SK-N-SH (cell line): ENCODE measurements at regions not wholly inside any gene's neighbourhood (a gene's known extent, or its start where the extent isn't known, plus 50 kb on each side); places are given as distances from the start of the nearest gene placed in this dataset.

Experiments
- CTCF ChIA-PET: fragments of 300-600, 350-600 bp; formaldehyde crosslinking; extraction: SDS; loops from one replicate; lab custom pipeline; 2021; lab: Yijun Ruan, JAX
- POLR2A ChIA-PET: fragments of 350-600 bp; sonication (Branson Sonifier 250); formaldehyde crosslinking; extraction: SDS; loops from one replicate; lab custom pipeline; 2020; ENCODE audit warnings: antibody characterized with exemption, inconsistent platforms; lab: Yijun Ruan, JAX
- DNase-seq: peaks from one replicate; pipeline ENCODE4 v3.0.0; 2012
- H2AFZ ChIP-seq: fragments of 200-600 bp; sonication (generic); 2 replicates; pipeline ENCODE4 v1.8.1; 2016; ENCODE audit warnings: antibody characterized with exemption, mild to moderate bottlenecking, low read depth
- H3F3A ChIP-seq: fragments of 200-600 bp; sonication (generic); replicated peaks from 2 replicates; pipeline ENCODE3; 2016; ENCODE audit warnings: antibody characterized with exemption, mild to moderate bottlenecking; ENCODE audit not compliant: insufficient read depth
- H3K27ac ChIP-seq, 2 experiments: fragments of 200-500 bp in 1 of 2; fragments of 200-600 bp in 1 of 2; sonication (Bioruptor generic) in 1 of 2; sonication (generic), shearing (Covaris generic) in 1 of 2; 2 replicates each; pipeline versions ENCODE4 v1.5.1 to v1.6.1; 2014 to 2016; ENCODE audit warnings: low read depth in 2 of 2, inconsistent platforms in 1 of 2, low read length in 1 of 2, mild to moderate bottlenecking in 1 of 2, mixed read lengths in 1 of 2
- H3K27me3 ChIP-seq: fragments of 200-600 bp; sonication (generic), shearing (Covaris generic); 2 replicates; pipeline ENCODE4 v1.6.1; 2016; ENCODE audit warnings: mixed run types; ENCODE audit not compliant: insufficient read depth
- H3K36me3 ChIP-seq, 2 experiments: fragments of 200-500 bp in 1 of 2; fragments of 200-600 bp in 1 of 2; sonication (Bioruptor generic) in 1 of 2; sonication (generic) in 1 of 2; replicated peaks in 1 of 2; 2 replicates each; pipeline versions ENCODE3 to v1.5.1; 2014 to 2016; ENCODE audit warnings: low read length in 1 of 2, mild to moderate bottlenecking in 1 of 2; ENCODE audit not compliant: insufficient read depth in 2 of 2, control insufficient read depth in 1 of 2
- H3K4me1 ChIP-seq, 2 experiments: fragments of 200-500 bp in 1 of 2; fragments of 200-600 bp in 1 of 2; sonication (Bioruptor generic) in 1 of 2; sonication (generic), shearing (Covaris generic) in 1 of 2; 2 replicates each; pipeline versions ENCODE4 v1.5.1 to v1.6.1; 2014 to 2016; ENCODE audit warnings: low read depth in 1 of 2, low read length in 1 of 2, mixed run types in 1 of 2; ENCODE audit not compliant: insufficient read depth in 2 of 2, control insufficient read depth in 1 of 2
- H3K4me2 ChIP-seq: fragments of 200-600 bp; sonication (generic), shearing (Covaris generic); 2 replicates; pipeline ENCODE4 v1.6.1; 2017; ENCODE audit warnings: mixed run types
- H3K4me3 ChIP-seq, 2 experiments: fragments of 200-500 bp in 1 of 2; fragments of 200-600 bp in 1 of 2; sonication (Bioruptor generic) in 1 of 2; sonication (generic), shearing (Covaris generic) in 1 of 2; 2 replicates each; pipeline versions ENCODE4 v1.5.1 to v1.8.1; 2014 to 2016; ENCODE audit warnings: low read depth in 2 of 2, inconsistent platforms in 1 of 2, low read length in 1 of 2, mild to moderate bottlenecking in 1 of 2, mixed read lengths in 1 of 2, moderate library complexity in 1 of 2
- H3K79me2 ChIP-seq: fragments of 200-600 bp; sonication (generic); 2 replicates; pipeline ENCODE4 v1.8.1; 2017; ENCODE audit warnings: mild to moderate bottlenecking; ENCODE audit not compliant: insufficient read depth
- H3K9ac ChIP-seq: fragments of 200-600 bp; sonication (generic); 2 replicates; pipeline ENCODE4 v1.6.1; 2017; ENCODE audit warnings: mixed run types
- H3K9me2 ChIP-seq: fragments of 200-600 bp; sonication (generic); 2 replicates; pipeline ENCODE4 v1.6.1; 2017; ENCODE audit warnings: mixed run types
- H3K9me3 ChIP-seq: fragments of 200-600 bp; sonication (generic); 2 replicates; pipeline ENCODE4 v1.6.1; 2017; ENCODE audit warnings: mixed run types, mild to moderate bottlenecking, moderate library complexity
- H4K20me1 ChIP-seq: fragments of 200-600 bp; sonication (generic); 2 replicates; pipeline ENCODE4 v1.6.1; 2017; ENCODE audit warnings: mild to moderate bottlenecking, mixed run types; ENCODE audit not compliant: insufficient read depth
- CHD2 ChIP-seq: fragments of 150-350 bp; IDR thresholded peaks from 2 replicates; pipeline ENCODE4 v1.6.1; 2018; ENCODE audit warnings: low read length; ENCODE audit not compliant: partially characterized antibody
- EP300 ChIP-seq, 2 experiments: IDR thresholded peaks; 2 replicates each; pipeline versions ENCODE4 v1.4.0 to v1.6.1; 2012; ENCODE audit warnings: borderline replicate concordance in 1 of 2, low read depth in 1 of 2, low read length in 1 of 2
- EZH2phosphoT487 ChIP-seq: fragments of 200-600 bp; sonication (generic); IDR thresholded peaks from 2 replicates; pipeline ENCODE4 v1.6.1; 2017; ENCODE audit warnings: low read depth, mixed run types, mild to moderate bottlenecking, antibody characterized with exemption, moderate library complexity, borderline replicate concordance
- GABPA ChIP-seq: IDR thresholded peaks from 2 replicates; pipeline ENCODE4 v1.4.0; 2012; ENCODE audit warnings: low read depth, mild to moderate bottlenecking
- GATA2 ChIP-seq: sonication (generic); formaldehyde crosslinking; IDR thresholded peaks from 2 replicates; pipeline ENCODE4 v1.5.0; 2020; ENCODE audit warnings: mild to moderate bottlenecking, missing genetic modification reagents
- MXI1 ChIP-seq: IDR thresholded peaks from 2 replicates; pipeline ENCODE4 v1.6.1; 2012; ENCODE audit warnings: mild to moderate bottlenecking, low read depth, low read length, improper control_type of control experiment
- NFIC ChIP-seq: IDR thresholded peaks from 2 replicates; pipeline ENCODE4 v1.4.0; 2012; ENCODE audit warnings: borderline replicate concordance
- NRF1 ChIP-seq: IDR thresholded peaks from 2 replicates; pipeline ENCODE4 v1.6.1; 2012; ENCODE audit warnings: low read depth, mild to moderate bottlenecking, low read length
- RAD21 ChIP-seq: IDR thresholded peaks from 2 replicates; pipeline ENCODE4 v1.6.1; 2012; ENCODE audit warnings: mild to moderate bottlenecking, low read length
- RCOR1 ChIP-seq: fragments of 150-350 bp; IDR thresholded peaks from 2 replicates; pipeline ENCODE4 v1.6.1; 2017; ENCODE audit warnings: antibody characterized with exemption, low read length
- RFX5 ChIP-seq: IDR thresholded peaks from 2 replicates; pipeline ENCODE4 v1.6.1; 2012; ENCODE audit warnings: mild to moderate bottlenecking, improper control_type of control experiment, low read length
- SMC3 ChIP-seq: IDR thresholded peaks from 2 replicates; pipeline ENCODE4 v1.6.1; 2012; ENCODE audit warnings: low read depth, low read length, improper control_type of control experiment
- YY1 ChIP-seq: IDR thresholded peaks from 2 replicates; pipeline ENCODE4 v1.4.0; 2012; ENCODE audit warnings: low read depth, mild to moderate bottlenecking
- WGBS: methylation state at CpG from one replicate; pipeline ENCODE4 v1.1.6; 2017; ENCODE audit warnings: low lambda C conversion rate; 5-methylcytosine and 5-hydroxymethylcytosine counted together
- TF ChIP-seq, protein P1 (sequence below): fragments of 150-350 bp; IDR thresholded peaks from 2 replicates; pipeline ENCODE4 v1.6.1; 2017; ENCODE audit warnings: antibody characterized with exemption, low read length, low read depth, borderline replicate concordance
- TF ChIP-seq, protein P2 (sequence below): IDR thresholded peaks from 2 replicates; pipeline ENCODE4 v1.6.1; 2012; ENCODE audit warnings: mild to moderate bottlenecking, low read depth, low read length, moderate library complexity
- TF ChIP-seq, protein P3 (sequence below): fragments of 200-600 bp; sonication (generic); IDR thresholded peaks from 2 replicates; pipeline ENCODE4 v1.6.1; 2017; ENCODE audit warnings: antibody characterized with exemption, mild to moderate bottlenecking, moderate library complexity
- TF ChIP-seq, protein P4 (sequence below): IDR thresholded peaks from 2 replicates; pipeline ENCODE4 v1.4.0; 2012; ENCODE audit warnings: low read depth, borderline replicate concordance
- TF ChIP-seq, protein P5 (sequence below): IDR thresholded peaks from 2 replicates; pipeline ENCODE4; 2012
- TF ChIP-seq, protein P6 (sequence below): IDR thresholded peaks from 2 replicates; pipeline ENCODE4 v1.4.0; 2012; ENCODE audit warnings: low read depth, borderline replicate concordance

DNA sequence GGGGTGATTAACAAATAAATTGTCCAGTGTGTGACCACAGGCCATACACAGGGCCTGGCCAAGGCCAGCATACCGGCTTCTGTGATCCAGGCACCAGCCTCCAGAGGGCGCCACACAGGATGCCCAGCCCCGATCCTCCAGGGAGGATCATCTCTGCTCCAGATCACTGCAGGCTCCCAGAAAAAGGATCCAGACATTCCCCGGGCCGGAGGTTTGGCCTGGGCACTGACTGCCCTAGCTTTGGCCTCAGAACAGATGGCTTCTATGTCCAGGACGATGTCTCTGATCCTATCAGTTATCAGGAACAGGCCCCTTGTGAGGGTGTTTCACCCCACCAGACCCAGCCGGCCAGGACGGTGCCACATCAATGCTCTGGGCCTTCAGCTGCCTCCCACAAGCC is 74.5 kb upstream of the LMO1 start:
- peak; percentile 94 for DNase-seq
- peak overlapping the region in 1 of 2 experiments; percentile 72; a peak in 2 of 4 replicates for H3K27ac ChIP-seq
- H3F3A ChIP-seq, result no peaks in the 10 kb centered on the region
- no peaks in the 10 kb centered on the region for H3K79me2 ChIP-seq
- H4K20me1 ChIP-seq, result no peaks in the 10 kb centered on the region
- no peak overlapping the region for H3K9ac ChIP-seq
- H3K36me3 ChIP-seq, result no peaks in the 10 kb centered on the region
- no peak for TF ChIP-seq YY1
- peak; percentile 88 for TF ChIP-seq GATA2 (CRISPR knock-in tag)
- TF ChIP-seq, protein P1, sequence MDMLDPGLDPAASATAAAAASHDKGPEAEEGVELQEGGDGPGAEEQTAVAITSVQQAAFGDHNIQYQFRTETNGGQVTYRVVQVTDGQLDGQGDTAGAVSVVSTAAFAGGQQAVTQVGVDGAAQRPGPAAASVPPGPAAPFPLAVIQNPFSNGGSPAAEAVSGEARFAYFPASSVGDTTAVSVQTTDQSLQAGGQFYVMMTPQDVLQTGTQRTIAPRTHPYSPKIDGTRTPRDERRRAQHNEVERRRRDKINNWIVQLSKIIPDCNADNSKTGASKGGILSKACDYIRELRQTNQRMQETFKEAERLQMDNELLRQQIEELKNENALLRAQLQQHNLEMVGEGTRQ, result no peak
- no peak for TF ChIP-seq RFX5
- TF ChIP-seq SMC3, result peak; percentile 71
- TF ChIP-seq NRF1, result no peak
- TF ChIP-seq, protein P2, sequence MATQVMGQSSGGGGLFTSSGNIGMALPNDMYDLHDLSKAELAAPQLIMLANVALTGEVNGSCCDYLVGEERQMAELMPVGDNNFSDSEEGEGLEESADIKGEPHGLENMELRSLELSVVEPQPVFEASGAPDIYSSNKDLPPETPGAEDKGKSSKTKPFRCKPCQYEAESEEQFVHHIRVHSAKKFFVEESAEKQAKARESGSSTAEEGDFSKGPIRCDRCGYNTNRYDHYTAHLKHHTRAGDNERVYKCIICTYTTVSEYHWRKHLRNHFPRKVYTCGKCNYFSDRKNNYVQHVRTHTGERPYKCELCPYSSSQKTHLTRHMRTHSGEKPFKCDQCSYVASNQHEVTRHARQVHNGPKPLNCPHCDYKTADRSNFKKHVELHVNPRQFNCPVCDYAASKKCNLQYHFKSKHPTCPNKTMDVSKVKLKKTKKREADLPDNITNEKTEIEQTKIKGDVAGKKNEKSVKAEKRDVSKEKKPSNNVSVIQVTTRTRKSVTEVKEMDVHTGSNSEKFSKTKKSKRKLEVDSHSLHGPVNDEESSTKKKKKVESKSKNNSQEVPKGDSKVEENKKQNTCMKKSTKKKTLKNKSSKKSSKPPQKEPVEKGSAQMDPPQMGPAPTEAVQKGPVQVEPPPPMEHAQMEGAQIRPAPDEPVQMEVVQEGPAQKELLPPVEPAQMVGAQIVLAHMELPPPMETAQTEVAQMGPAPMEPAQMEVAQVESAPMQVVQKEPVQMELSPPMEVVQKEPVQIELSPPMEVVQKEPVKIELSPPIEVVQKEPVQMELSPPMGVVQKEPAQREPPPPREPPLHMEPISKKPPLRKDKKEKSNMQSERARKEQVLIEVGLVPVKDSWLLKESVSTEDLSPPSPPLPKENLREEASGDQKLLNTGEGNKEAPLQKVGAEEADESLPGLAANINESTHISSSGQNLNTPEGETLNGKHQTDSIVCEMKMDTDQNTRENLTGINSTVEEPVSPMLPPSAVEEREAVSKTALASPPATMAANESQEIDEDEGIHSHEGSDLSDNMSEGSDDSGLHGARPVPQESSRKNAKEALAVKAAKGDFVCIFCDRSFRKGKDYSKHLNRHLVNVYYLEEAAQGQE, result no peak
- TF ChIP-seq, protein P3, sequence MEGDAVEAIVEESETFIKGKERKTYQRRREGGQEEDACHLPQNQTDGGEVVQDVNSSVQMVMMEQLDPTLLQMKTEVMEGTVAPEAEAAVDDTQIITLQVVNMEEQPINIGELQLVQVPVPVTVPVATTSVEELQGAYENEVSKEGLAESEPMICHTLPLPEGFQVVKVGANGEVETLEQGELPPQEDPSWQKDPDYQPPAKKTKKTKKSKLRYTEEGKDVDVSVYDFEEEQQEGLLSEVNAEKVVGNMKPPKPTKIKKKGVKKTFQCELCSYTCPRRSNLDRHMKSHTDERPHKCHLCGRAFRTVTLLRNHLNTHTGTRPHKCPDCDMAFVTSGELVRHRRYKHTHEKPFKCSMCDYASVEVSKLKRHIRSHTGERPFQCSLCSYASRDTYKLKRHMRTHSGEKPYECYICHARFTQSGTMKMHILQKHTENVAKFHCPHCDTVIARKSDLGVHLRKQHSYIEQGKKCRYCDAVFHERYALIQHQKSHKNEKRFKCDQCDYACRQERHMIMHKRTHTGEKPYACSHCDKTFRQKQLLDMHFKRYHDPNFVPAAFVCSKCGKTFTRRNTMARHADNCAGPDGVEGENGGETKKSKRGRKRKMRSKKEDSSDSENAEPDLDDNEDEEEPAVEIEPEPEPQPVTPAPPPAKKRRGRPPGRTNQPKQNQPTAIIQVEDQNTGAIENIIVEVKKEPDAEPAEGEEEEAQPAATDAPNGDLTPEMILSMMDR, result peak; percentile 78
- TF ChIP-seq EP300 (IDR thresholded peaks at IDR 0.05; ENCODE audit: borderline replicate concordance in 1 of 2, low read depth in 1 of 2, low read length in 1 of 2), result peak in 1 of 2 experiments; percentile 66; a peak in 1 of 4 replicates
- TF ChIP-seq MXI1, result 0 out of 2 replicates have a peak, but pooled peaks have one; percentile 30
- TF ChIP-seq, protein P4, sequence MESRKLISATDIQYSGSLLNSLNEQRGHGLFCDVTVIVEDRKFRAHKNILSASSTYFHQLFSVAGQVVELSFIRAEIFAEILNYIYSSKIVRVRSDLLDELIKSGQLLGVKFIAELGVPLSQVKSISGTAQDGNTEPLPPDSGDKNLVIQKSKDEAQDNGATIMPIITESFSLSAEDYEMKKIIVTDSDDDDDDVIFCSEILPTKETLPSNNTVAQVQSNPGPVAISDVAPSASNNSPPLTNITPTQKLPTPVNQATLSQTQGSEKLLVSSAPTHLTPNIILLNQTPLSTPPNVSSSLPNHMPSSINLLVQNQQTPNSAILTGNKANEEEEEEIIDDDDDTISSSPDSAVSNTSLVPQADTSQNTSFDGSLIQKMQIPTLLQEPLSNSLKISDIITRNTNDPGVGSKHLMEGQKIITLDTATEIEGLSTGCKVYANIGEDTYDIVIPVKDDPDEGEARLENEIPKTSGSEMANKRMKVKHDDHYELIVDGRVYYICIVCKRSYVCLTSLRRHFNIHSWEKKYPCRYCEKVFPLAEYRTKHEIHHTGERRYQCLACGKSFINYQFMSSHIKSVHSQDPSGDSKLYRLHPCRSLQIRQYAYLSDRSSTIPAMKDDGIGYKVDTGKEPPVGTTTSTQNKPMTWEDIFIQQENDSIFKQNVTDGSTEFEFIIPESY, result no peak
- peak; percentile 69 for TF ChIP-seq RCOR1
- TF ChIP-seq, protein P5, sequence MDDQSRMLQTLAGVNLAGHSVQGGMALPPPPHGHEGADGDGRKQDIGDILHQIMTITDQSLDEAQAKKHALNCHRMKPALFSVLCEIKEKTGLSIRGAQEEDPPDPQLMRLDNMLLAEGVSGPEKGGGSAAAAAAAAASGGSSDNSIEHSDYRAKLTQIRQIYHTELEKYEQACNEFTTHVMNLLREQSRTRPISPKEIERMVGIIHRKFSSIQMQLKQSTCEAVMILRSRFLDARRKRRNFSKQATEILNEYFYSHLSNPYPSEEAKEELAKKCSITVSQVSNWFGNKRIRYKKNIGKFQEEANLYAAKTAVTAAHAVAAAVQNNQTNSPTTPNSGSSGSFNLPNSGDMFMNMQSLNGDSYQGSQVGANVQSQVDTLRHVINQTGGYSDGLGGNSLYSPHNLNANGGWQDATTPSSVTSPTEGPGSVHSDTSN, result no peak
- peak; percentile 72 for TF ChIP-seq RAD21
- TF ChIP-seq NFIC, result no peak
- peak; percentile 74 for TF ChIP-seq CHD2
- no peak for TF ChIP-seq GABPA
- TF ChIP-seq EZH2phosphoT487, result no peak
- TF ChIP-seq, protein P6, sequence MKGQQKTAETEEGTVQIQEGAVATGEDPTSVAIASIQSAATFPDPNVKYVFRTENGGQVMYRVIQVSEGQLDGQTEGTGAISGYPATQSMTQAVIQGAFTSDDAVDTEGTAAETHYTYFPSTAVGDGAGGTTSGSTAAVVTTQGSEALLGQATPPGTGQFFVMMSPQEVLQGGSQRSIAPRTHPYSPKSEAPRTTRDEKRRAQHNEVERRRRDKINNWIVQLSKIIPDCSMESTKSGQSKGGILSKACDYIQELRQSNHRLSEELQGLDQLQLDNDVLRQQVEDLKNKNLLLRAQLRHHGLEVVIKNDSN, result no peak
- no peak overlapping the region for H2AFZ ChIP-seq
- ChIA-PET POLR2A (interaction anchor here (0.7 to 1.0 kb wide), 2 partner anchors 54 to 68 kb away, joined by 3 to 4 read pairs; no protein-coding TSS in a partner anchor), CTCF (interaction anchor here (0.5 to 2.2 kb wide), 26 partner anchors 9 to 305 kb away, joined by 3 to 16 read pairs (median 4); partner anchors contain the start of gene LMO1)
- no peak overlapping the region; a peak in 1 of 4 replicates for H3K4me3 ChIP-seq
- 30% methylated on average over 4 of the region's 8 CpGs for WGBS
- H3K27me3 ChIP-seq, result no peaks in the 10 kb centered on the region
- H3K9me2 ChIP-seq, result no peaks in the 10 kb centered on the region
- no peak overlapping the region for H3K4me2 ChIP-seq
- no peaks in the 10 kb centered on the region for H3K9me3 ChIP-seq
- peaks cover 0 to 40% of the 10 kb centered on the region in 2 experiments; a peak in 1 of 4 replicates for H3K4me1 ChIP-seq
